ENCODE measurements at regions not wholly inside any gene's neighbourhood (a gene's known extent, or its start where the extent isn't known, plus 50 kb on each side); places are given as distances from the start of the nearest gene placed in this dataset.

DNA sequence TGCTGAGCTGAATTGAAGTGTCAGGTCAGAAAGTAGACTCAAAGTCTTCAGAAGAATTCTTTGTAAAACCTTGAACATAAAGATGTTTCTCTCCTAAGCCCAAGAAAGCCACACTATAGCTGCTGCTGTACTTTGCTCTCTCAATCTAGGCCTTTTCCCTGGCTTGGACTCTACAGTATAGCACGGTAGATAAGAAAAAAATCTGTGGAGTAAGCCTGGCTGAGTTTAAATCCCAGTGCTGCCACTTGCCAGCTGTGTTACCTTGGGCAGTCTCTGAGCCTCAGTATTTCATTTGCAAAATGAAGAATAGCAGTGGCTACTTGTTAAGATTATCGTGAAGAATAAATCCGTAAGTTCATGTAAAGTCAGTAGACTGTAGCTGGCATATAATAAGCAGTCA, 53.3 kb upstream of the UFL1 start (continued):
- TF ChIP-seq, protein P1, sequence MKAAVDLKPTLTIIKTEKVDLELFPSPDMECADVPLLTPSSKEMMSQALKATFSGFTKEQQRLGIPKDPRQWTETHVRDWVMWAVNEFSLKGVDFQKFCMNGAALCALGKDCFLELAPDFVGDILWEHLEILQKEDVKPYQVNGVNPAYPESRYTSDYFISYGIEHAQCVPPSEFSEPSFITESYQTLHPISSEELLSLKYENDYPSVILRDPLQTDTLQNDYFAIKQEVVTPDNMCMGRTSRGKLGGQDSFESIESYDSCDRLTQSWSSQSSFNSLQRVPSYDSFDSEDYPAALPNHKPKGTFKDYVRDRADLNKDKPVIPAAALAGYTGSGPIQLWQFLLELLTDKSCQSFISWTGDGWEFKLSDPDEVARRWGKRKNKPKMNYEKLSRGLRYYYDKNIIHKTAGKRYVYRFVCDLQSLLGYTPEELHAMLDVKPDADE (IDR thresholded peaks at IDR 0.05), result no peak
- TF ChIP-seq STAT1 (IDR thresholded peaks at IDR 0.05; ENCODE audit: unreplicated experiment) (no peak), NANOG (IDR thresholded peaks at IDR 0.05; ENCODE audit: borderline replicate concordance) (no peak)
- TF ChIP-seq, protein P2, sequence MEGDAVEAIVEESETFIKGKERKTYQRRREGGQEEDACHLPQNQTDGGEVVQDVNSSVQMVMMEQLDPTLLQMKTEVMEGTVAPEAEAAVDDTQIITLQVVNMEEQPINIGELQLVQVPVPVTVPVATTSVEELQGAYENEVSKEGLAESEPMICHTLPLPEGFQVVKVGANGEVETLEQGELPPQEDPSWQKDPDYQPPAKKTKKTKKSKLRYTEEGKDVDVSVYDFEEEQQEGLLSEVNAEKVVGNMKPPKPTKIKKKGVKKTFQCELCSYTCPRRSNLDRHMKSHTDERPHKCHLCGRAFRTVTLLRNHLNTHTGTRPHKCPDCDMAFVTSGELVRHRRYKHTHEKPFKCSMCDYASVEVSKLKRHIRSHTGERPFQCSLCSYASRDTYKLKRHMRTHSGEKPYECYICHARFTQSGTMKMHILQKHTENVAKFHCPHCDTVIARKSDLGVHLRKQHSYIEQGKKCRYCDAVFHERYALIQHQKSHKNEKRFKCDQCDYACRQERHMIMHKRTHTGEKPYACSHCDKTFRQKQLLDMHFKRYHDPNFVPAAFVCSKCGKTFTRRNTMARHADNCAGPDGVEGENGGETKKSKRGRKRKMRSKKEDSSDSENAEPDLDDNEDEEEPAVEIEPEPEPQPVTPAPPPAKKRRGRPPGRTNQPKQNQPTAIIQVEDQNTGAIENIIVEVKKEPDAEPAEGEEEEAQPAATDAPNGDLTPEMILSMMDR (conservative IDR thresholded peaks at IDR 0.05; ENCODE audit: low read depth in 2 of 2), result no peak

DNA sequence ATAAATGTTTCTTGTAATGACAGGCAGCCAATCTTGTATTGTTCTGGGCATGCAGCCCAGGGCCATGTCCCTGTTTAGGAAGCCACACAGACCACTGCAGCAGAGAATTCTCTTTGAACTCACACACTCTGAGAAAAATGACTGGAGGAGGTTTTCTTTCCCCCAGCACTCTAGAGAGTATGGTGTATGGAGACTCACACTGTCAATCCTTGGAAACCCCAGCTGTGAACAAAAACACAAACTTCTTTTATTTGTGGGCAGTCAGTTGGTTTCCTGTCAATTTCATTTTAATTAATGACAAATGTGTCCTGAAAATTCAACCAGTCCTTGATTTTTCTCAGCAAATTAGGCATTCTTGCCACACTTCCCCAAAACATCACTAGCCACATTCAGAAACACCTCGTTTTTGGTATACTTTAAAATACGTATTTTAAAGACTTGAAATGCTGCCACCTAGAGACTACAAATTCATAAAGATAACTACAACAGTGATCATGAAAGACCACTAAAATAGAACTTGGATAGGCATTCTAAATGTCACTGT, 52.9 kb upstream of the UFL1 start:
- TF ChIP-seq, protein P3, sequence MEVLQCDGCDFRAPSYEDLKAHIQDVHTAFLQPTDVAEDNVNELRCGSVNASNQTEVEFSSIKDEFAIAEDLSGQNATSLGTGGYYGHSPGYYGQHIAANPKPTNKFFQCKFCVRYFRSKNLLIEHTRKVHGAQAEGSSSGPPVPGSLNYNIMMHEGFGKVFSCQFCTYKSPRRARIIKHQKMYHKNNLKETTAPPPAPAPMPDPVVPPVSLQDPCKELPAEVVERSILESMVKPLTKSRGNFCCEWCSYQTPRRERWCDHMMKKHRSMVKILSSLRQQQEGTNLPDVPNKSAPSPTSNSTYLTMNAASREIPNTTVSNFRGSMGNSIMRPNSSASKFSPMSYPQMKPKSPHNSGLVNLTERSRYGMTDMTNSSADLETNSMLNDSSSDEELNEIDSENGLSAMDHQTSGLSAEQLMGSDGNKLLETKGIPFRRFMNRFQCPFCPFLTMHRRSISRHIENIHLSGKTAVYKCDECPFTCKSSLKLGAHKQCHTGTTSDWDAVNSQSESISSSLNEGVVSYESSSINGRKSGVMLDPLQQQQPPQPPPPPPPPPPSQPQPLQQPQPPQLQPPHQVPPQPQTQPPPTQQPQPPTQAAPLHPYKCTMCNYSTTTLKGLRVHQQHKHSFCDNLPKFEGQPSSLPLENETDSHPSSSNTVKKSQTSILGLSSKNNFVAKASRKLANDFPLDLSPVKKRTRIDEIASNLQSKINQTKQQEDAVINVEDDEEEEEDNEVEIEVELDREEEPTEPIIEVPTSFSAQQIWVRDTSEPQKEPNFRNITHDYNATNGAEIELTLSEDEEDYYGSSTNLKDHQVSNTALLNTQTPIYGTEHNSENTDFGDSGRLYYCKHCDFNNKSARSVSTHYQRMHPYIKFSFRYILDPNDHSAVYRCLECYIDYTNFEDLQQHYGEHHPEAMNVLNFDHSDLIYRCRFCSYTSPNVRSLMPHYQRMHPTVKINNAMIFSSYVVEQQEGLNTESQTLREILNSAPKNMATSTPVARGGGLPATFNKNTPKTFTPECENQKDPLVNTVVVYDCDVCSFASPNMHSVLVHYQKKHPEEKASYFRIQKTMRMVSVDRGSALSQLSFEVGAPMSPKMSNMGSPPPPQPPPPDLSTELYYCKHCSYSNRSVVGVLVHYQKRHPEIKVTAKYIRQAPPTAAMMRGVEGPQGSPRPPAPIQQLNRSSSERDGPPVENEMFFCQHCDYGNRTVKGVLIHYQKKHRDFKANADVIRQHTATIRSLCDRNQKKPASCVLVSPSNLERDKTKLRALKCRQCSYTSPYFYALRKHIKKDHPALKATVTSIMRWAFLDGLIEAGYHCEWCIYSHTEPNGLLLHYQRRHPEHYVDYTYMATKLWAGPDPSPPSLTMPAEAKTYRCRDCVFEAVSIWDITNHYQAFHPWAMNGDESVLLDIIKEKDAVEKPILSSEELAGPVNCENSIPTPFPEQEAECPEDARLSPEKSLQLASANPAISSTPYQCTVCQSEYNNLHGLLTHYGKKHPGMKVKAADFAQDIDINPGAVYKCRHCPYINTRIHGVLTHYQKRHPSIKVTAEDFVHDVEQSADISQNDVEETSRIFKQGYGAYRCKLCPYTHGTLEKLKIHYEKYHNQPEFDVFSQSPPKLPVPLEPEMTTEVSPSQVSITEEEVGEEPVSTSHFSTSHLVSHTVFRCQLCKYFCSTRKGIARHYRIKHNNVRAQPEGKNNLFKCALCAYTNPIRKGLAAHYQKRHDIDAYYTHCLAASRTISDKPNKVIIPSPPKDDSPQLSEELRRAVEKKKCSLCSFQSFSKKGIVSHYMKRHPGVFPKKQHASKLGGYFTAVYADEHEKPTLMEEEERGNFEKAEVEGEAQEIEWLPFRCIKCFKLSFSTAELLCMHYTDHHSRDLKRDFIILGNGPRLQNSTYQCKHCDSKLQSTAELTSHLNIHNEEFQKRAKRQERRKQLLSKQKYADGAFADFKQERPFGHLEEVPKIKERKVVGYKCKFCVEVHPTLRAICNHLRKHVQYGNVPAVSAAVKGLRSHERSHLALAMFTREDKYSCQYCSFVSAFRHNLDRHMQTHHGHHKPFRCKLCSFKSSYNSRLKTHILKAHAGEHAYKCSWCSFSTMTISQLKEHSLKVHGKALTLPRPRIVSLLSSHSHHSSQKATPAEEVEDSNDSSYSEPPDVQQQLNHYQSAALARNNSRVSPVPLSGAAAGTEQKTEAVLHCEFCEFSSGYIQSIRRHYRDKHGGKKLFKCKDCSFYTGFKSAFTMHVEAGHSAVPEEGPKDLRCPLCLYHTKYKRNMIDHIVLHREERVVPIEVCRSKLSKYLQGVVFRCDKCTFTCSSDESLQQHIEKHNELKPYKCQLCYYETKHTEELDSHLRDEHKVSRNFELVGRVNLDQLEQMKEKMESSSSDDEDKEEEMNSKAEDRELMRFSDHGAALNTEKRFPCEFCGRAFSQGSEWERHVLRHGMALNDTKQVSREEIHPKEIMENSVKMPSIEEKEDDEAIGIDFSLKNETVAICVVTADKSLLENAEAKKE (CRISPR knock-in tag; IDR thresholded peaks at IDR 0.05), result no peak
- TF ChIP-seq, protein P2 (conservative IDR thresholded peaks at IDR 0.05; ENCODE audit: low read depth in 2 of 2), result peak in 1 of 2 experiments; percentile 53; a peak in 3 of 4 replicates
- H3K36me3 ChIP-seq (ENCODE audit: insufficient read depth), result no peaks in the 10 kb centered on the region
- H3K79me2 ChIP-seq (replicated peaks; ENCODE audit: insufficient read depth), result no peaks in the 10 kb centered on the region
- no peaks in the 10 kb centered on the region for H3K4me1 ChIP-seq (ENCODE audit: insufficient read depth)
- ATAC-seq (peak; percentile 48; the same call in 2 of the 3 replicates), DNase-seq (ENCODE audit: low spot score) (peak; percentile 50)
- H3K27ac ChIP-seq (ENCODE audit: low read depth), result no peak overlapping the region
- no peak overlapping the region for H3K4me3 Mint-ChIP-seq
- H3K4me2 ChIP-seq, result no peak overlapping the region
- no peak overlapping the region for H3K27ac Mint-ChIP-seq
- no peaks in the 10 kb centered on the region for H4K20me1 ChIP-seq (replicated peaks; ENCODE audit: insufficient read depth)
- no peaks in the 10 kb centered on the region for H3K9me2 ChIP-seq (ENCODE audit: insufficient read depth)
- H3K27me3 ChIP-seq (ENCODE audit: insufficient read depth), result no peaks in the 10 kb centered on the region
- no peaks in the 10 kb centered on the region for H3K27me3 Mint-ChIP-seq (ENCODE audit: insufficient read depth, low read depth, poor library complexity)
- no peaks in the 10 kb centered on the region for H3K9me3 Mint-ChIP-seq
- no peak overlapping the region for H3K4me3 ChIP-seq
- no peaks in the 10 kb centered on the region for H3K36me3 Mint-ChIP-seq (ENCODE audit: low read depth)
- H3F3A ChIP-seq (replicated peaks; ENCODE audit: low read depth), result no peaks in the 10 kb centered on the region
- H3K4me1 Mint-ChIP-seq, result no peaks in the 10 kb centered on the region
- H2AFZ ChIP-seq, result no peak overlapping the region

All from GM23338 (cell line).